IPS DF 4.7 (cell line): ENCODE measurements at regions not wholly inside any gene's neighbourhood (a gene's known extent, or its start where the extent isn't known, plus 50 kb on each side); places are given as distances from the start of the nearest gene placed in this dataset.

ENCODE experiments used
- DNase-seq: peaks from one replicate; pipeline ENCODE4 v3.0.0-alpha.2; 2013; ENCODE audit warnings: low spot score; ENCODE audit errors: extremely low read depth

GRCh38 chr2:163370169-163370886, 365.5 kb downstream of the FIGN start:
- DNase-seq = no peak

GRCh38 chr2:163369111-163369510, 366.7 kb downstream of the FIGN start:
- no peak for DNase-seq

DNA sequence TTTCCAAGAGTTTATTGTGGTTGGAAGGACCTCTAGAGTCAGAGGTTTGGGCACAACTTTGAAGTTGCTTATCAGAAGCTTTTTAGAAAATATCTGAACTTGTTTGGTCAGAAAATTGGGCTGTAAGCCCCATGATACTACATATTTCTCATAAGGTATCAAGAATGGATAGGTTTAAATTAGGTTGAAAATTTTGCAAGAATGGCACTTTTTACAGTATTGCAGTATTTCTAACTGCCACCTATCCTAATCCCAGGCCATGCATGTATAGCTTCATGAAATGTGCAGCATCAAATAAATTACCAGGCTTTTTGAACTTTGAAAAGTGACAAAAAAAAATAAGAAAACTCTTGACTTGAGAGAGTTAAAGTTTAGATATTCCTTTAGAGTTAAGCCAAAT, 367.2 kb downstream of the FIGN start:
- no peak for DNase-seq

DNA sequence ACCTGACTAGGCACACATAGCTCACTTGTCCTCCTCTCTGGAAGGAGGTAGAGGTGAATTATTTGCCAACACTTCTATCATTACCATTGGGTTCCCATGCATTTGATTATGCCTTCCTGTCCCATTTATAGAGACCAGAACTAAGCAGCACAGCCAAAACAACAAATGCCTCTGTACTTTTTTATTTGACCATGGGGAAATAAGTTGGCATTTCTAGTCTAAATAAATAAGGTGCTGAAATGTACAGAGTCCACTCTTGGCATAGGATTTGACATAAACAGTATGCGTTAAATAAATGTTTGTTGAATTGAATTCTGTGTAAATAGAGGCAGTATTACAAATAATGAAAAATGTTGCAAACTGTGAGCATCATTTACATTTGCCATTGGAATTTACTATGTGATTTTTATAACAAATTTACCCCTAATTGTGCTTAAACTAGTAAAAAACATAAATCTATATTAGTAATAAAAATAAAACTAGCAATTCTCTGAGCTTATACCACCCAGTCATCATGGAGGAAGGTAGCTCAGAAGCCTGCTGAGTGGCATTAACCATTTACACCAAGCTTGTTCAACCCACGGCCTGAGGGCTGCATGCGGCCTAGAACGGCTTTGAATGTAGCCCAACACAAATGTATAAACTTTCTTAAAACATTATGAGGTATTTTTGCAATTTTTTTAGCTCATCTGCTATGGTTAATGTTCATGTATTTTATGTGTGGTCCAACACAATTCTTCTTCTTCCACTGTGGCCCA, 367.8 kb downstream of the FIGN start:
- no peak for DNase-seq

DNA sequence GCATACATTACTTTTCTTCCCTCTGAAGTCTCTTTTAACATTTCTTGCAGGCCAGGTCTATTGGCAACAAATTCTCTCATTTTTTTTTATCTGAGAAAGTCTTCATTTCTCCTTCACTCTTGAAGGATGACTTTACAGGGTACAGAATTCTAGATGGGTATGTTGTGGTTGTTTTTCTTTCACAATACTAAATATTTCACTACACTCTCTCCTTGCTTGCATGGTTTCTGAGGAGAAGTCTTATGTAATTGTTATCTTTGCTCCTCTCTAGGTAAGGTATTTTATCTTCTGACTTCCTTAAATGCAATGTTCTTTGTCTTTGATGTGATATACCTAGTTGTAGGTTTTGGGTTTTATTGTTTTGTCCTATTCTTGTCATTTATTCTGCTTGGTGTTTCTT, 371.1 kb downstream of the FIGN start:
- no peak for DNase-seq

GRCh38 chr2:163353551-163353950, 382.3 kb downstream of the FIGN start:
- DNase-seq = no peak

DNA sequence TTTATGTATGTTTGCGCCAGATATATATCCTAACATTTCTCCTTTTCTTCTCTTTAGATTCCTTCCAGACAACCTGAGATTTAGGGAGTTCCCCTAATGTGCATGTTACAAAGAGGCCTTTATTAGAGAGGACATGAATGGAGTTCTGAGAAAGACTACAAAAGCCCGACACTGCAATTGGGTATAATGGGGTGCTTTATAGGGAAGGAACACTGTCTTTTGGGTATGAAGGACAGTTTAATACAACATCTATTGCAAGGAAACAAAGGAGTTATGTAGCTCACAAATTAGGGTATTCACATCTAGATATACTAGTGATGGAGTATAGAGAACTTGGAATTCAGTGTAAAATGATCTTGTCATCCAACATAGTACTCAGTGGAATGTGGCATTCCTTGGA, 383.8 kb downstream of the FIGN start:
- DNase-seq = no peak

- no peak for DNase-seq
Measured at GRCh38 chr2:163351143-163351542, 384.7 kb downstream of the FIGN start.

- no peak for DNase-seq
Measured at GRCh38 chr2:163348857-163349380, 386.9 kb downstream of the FIGN start.

DNA sequence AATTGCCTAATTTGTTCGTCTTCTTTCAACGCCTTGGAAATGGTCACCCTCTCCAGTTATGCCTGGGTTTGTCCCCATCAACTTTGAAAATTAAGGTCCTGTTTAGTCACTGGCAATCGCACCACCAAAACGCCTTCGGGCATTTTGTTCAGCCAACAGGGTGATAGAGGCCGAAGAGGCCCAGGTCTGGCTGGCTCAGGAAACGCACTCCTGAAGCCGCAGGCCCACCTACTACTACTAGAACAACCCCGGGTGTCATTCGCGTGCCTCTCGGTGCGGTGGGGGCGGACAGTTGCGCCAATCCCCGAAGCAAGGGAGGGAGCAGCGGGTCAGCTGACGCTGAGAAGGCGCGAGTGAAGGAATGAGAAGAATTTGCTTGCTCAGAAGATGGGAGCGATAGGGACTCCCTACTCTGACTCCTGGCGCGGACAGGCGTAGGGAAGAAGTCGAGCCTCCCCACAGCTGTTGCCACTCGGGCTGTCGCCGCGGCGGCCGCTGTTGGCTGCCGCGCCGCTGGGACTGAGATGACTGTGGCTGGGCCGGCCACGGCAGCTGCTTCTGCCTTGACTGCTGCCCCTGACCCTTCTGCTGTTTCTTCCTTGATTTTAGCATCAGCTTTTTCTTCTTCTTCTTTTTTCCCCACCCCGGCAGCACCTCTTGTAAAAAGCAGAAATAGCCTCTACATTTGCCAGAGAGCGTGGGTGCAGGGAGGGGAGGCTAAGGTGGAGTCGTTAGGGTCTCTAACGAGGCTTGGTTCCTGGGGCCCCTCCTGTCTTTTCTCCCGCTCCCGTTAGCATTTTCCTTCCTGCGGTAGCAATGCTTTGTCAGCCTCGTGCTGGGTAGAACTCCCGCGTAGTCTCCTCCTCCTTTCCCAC, 387.6 kb downstream of the FIGN start:
- no peak for DNase-seq

- no peak for DNase-seq
Measured at GRCh38 chr2:163345795-163346573, 389.8 kb downstream of the FIGN start.

- no peak for DNase-seq
Measured at GRCh38 chr2:163343316-163343715, 392.5 kb downstream of the FIGN start.

DNA sequence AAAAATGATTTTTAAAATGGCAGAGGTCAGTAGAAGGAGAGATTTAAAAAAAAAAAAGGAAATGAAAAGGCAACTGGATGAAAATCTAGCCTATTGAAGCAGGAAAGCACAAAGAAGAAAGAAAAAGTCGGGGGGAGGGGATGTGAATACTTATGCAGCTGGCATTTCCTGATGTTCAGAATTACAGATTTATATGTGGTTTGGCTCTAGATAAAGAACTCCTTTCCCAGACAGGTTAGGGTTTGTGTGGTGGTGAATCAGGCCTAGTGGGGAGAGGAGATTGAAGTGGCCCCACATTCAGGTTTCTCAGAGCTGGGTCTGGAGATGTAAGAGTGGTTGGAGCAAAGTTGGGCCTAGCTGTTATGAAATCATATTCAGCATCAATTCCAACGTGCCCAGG, 394.4 kb downstream of the FIGN start:
- no peak for DNase-seq

GRCh38 chr2:163338270-163338669, 397.5 kb downstream of the FIGN start:
- DNase-seq = no peak

- DNase-seq = no peak
Measured at GRCh38 chr2:163324677-163325076, 411.1 kb downstream of the FIGN start.

GRCh38 chr2:163319006-163319405, 416.8 kb downstream of the FIGN start:
- DNase-seq = no peak

- no peak for DNase-seq
Measured at GRCh38 chr2:163314712-163315111, 421.1 kb downstream of the FIGN start.

DNA sequence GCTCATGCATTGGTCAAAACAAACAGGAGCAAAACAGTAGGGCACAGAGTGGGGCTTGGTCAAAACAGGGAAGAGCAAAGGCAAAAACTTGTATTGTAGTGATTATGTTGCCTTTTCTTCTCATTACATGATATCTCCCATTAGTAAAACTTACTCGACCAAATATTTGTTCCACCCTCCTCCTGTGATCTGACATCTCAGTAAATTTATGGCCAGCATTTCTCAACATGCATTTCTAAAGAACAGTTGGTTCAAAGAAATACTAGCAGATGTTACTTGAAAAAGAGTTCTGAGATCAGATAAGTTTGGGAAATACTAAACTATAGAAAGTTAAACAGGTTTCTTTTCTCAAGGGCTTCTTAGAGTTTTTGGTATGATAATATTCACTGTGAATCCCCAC, 423.1 kb downstream of the FIGN start:
- DNase-seq = no peak

DNA sequence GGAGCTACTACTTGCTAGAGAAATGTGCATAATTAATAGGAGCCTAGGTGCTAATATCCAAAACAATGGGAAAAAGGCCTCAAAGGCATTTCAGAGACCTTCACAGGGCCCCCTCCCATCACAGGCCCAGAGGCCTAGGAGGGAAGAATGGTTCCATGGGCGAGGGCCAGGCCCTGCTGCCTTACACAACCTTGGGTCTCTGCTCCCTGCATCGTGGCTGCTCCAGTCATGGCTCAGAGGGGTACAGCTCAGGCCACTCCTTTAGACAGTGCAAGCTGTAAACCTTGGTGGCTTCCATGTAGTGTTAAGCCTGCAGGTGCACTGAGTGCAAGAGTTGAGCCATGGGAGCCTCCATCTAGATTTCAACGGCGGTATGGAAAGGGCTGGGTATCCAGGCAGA, 429.2 kb downstream of the FIGN start:
- no peak for DNase-seq

DNA sequence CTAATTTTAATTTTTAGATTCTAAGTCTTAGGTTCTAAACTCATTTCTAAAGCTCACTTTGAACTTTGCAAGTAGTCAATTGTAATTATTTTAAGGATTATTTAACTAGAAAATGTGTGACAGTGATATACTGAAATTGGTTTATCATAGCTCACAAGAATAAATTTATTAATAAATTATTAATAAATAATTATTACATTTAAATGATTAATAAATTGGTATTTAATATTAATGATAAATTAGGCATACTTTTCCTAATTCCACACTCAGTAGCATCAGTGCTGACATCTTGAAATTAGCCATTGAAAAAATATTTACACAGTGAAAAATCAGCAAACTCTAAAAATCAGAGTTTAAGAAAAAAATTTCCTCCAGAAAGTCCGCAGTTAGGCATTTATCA, 433.7 kb downstream of the FIGN start:
- no peak for DNase-seq

GRCh38 chr2:163291790-163292189, 444.0 kb downstream of the FIGN start:
- DNase-seq = no peak
